ENCODE measurements at regions not wholly inside any gene's neighbourhood (a gene's known extent, or its start where the extent isn't known, plus 50 kb on each side); places are given as distances from the start of the nearest gene placed in this dataset.

- FAIRE-seq, result no peak
Observed at GRCh38 chr10:21167288-21168010, 270.3 kb upstream of the NEBL start.

GRCh38 chr10:21166557-21167287, 269.6 kb upstream of the NEBL start:
- FAIRE-seq, result no peak

- FAIRE-seq, result no peak
Observed at GRCh38 chr10:21165489-21165888, 268.4 kb upstream of the NEBL start.

GRCh38 chr10:21164687-21165086, 267.6 kb upstream of the NEBL start:
- FAIRE-seq, result no peak

- FAIRE-seq, result no peak
Observed at GRCh38 chr10:21162948-21163347, 265.8 kb upstream of the NEBL start.

- FAIRE-seq, result no peak
Observed at GRCh38 chr10:21161647-21162046, 264.5 kb upstream of the NEBL start.

- FAIRE-seq, result no peak
Observed at GRCh38 chr10:21161090-21161625, 264.0 kb upstream of the NEBL start.

- no peak for FAIRE-seq
Observed at GRCh38 chr10:21160116-21160515, 263.0 kb upstream of the NEBL start.

- FAIRE-seq, result no peak
Observed at GRCh38 chr10:21159669-21160068, 262.6 kb upstream of the NEBL start.

- FAIRE-seq, result no peak
Observed at GRCh38 chr10:21158301-21158700, 261.2 kb upstream of the NEBL start.

GRCh38 chr10:21157664-21158063, 260.6 kb upstream of the NEBL start:
- FAIRE-seq, result no peak

GRCh38 chr10:21150166-21150565, 253.1 kb upstream of the NEBL start:
- no peak for FAIRE-seq

GRCh38 chr10:21146436-21146789, 249.3 kb upstream of the NEBL start:
- FAIRE-seq, result no peak

GRCh38 chr10:21145751-21146435, 248.8 kb upstream of the NEBL start:
- FAIRE-seq, result no peak

- no peak for FAIRE-seq
Observed at GRCh38 chr10:21144047-21144446, 246.9 kb upstream of the NEBL start.

GRCh38 chr10:21141946-21142492, 244.9 kb upstream of the NEBL start:
- no peak for FAIRE-seq

GRCh38 chr10:21138769-21139340, 241.7 kb upstream of the NEBL start:
- no peak for FAIRE-seq

- no peak for FAIRE-seq
Observed at GRCh38 chr10:21135023-21135931, 238.2 kb upstream of the NEBL start.

GRCh38 chr10:21134645-21135022, 237.5 kb upstream of the NEBL start:
- no peak for FAIRE-seq

- FAIRE-seq, result no peak
Observed at GRCh38 chr10:21130683-21131442, 233.8 kb upstream of the NEBL start.

GRCh38 chr10:21130108-21130507, 233.0 kb upstream of the NEBL start:
- FAIRE-seq, result no peak
